ENCODE measurements at regions not wholly inside any gene's neighbourhood (a gene's known extent, or its start where the extent isn't known, plus 50 kb on each side); places are given as distances from the start of the nearest gene placed in this dataset.

GRCh38 chr3:94996743-94997142, 933.9 kb downstream of the NSUN3 start:
- H3K4me1 ChIP-seq (ENCODE audit: insufficient read depth, low read length, severe bottlenecking), result no peaks in the 10 kb centered on the region
- TF ChIP-seq EZH2 (IDR thresholded peaks at IDR 0.05; ENCODE audit: borderline replicate concordance, low read length), result no peak
- TF ChIP-seq, protein P1, sequence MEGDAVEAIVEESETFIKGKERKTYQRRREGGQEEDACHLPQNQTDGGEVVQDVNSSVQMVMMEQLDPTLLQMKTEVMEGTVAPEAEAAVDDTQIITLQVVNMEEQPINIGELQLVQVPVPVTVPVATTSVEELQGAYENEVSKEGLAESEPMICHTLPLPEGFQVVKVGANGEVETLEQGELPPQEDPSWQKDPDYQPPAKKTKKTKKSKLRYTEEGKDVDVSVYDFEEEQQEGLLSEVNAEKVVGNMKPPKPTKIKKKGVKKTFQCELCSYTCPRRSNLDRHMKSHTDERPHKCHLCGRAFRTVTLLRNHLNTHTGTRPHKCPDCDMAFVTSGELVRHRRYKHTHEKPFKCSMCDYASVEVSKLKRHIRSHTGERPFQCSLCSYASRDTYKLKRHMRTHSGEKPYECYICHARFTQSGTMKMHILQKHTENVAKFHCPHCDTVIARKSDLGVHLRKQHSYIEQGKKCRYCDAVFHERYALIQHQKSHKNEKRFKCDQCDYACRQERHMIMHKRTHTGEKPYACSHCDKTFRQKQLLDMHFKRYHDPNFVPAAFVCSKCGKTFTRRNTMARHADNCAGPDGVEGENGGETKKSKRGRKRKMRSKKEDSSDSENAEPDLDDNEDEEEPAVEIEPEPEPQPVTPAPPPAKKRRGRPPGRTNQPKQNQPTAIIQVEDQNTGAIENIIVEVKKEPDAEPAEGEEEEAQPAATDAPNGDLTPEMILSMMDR (IDR thresholded peaks at IDR 0.05; ENCODE audit: low read length), result no peak
- H3K9ac ChIP-seq (ENCODE audit: low read length), result no peak overlapping the region
- H3K9me3 ChIP-seq (ENCODE audit: low read length), result no peaks in the 10 kb centered on the region
- no peak overlapping the region for H3K4me3 ChIP-seq (ENCODE audit: low read depth, low read length, poor library complexity, severe bottlenecking)
- no peaks in the 10 kb centered on the region for H3K9me2 ChIP-seq (ENCODE audit: low read depth, low read length)
- no peaks in the 10 kb centered on the region for H3K36me3 ChIP-seq (ENCODE audit: insufficient read depth, low read length)
- H2AFZ ChIP-seq (ENCODE audit: low read length), result no peak overlapping the region
- no peaks in the 10 kb centered on the region for H3K27me3 ChIP-seq (ENCODE audit: insufficient read depth, low read length)
- H3K27ac ChIP-seq (ENCODE audit: low read depth, low read length, poor library complexity, severe bottlenecking), result no peak overlapping the region
- no peaks in the 10 kb centered on the region; the same call in 1 of the 2 replicates for H3F3A ChIP-seq (ENCODE audit: insufficient read depth, low read length)
- H4K20me1 ChIP-seq (ENCODE audit: insufficient read depth, low read length), result no peaks in the 10 kb centered on the region
- H3K79me2 ChIP-seq (ENCODE audit: insufficient read depth, low read length), result no peaks in the 10 kb centered on the region
- no peak overlapping the region for H3K4me2 ChIP-seq (ENCODE audit: low read length)

DNA sequence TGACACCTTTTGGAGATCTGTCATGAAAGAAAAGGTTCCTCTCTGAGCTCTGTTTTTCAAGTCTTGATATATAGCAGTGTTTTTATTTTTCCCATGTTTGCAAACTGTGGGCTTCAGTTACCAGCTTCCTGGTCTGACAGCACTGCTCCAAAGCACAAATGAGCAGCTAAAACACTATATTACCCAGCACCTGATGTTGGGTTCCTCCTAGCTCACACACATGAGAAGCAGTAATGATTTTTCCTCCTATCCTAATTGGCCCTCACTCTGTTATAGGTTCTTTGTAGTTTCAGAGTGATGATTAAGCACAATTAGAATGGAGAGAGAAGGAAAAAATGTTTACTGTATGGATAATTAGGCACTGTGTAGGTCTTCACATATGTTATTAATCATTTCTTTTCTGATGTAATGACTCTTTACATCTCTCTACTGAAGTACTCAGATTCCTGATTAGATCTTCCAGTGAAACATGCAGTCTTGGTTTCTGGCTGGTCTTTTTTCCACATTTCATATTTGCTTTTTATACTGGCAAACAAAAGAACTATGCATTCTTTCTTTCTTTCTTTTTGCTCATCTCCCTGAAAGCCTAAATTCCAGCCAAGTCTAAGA, 939.7 kb downstream of the NSUN3 start:
- Histone ChIP-seq H4K20me1 (ENCODE audit: insufficient read depth, low read length) (no peaks in the 10 kb centered on the region), H3K36me3 (ENCODE audit: insufficient read depth, low read length) (no peaks in the 10 kb centered on the region), H3K9me3 (ENCODE audit: low read length) (peaks cover 4% of the 10 kb centered on the region; the same call in 1 of the 2 replicates), H3K9me2 (ENCODE audit: low read depth, low read length) (no peaks in the 10 kb centered on the region), H3K27ac (ENCODE audit: low read depth, low read length, poor library complexity, severe bottlenecking) (no peak overlapping the region), H3K4me1 (ENCODE audit: insufficient read depth, low read length, severe bottlenecking) (no peaks in the 10 kb centered on the region), H3K4me3 (ENCODE audit: low read depth, low read length, poor library complexity, severe bottlenecking) (no peak overlapping the region), H3K27me3 (ENCODE audit: insufficient read depth, low read length) (no peaks in the 10 kb centered on the region), H3K9ac (ENCODE audit: low read length) (no peak overlapping the region), H3F3A (ENCODE audit: insufficient read depth, low read length) (no peaks in the 10 kb centered on the region; the same call in 1 of the 2 replicates), H2AFZ (ENCODE audit: low read length) (no peak overlapping the region), H3K4me2 (ENCODE audit: low read length) (no peak overlapping the region), H3K79me2 (ENCODE audit: insufficient read depth, low read length) (no peaks in the 10 kb centered on the region)
- TF ChIP-seq EZH2 (IDR thresholded peaks at IDR 0.05; ENCODE audit: borderline replicate concordance, low read length), result no peak
- TF ChIP-seq, protein P1 (IDR thresholded peaks at IDR 0.05; ENCODE audit: low read length), result no peak

GRCh38 chr3:95028688-95029087, 965.8 kb downstream of the NSUN3 start:
- Histone ChIP-seq H3K36me3 (ENCODE audit: insufficient read depth, low read length) (no peaks in the 10 kb centered on the region), H3K9me3 (ENCODE audit: low read length) (no peaks in the 10 kb centered on the region), H3K4me3 (ENCODE audit: low read depth, low read length, poor library complexity, severe bottlenecking) (no peak overlapping the region), H4K20me1 (ENCODE audit: insufficient read depth, low read length) (no peaks in the 10 kb centered on the region), H3K4me2 (ENCODE audit: low read length) (no peak overlapping the region), H3K9me2 (ENCODE audit: low read depth, low read length) (no peaks in the 10 kb centered on the region), H3K27me3 (ENCODE audit: insufficient read depth, low read length) (no peaks in the 10 kb centered on the region), H3F3A (ENCODE audit: insufficient read depth, low read length) (no peaks in the 10 kb centered on the region), H3K9ac (ENCODE audit: low read length) (no peak overlapping the region), H3K4me1 (ENCODE audit: insufficient read depth, low read length, severe bottlenecking) (no peaks in the 10 kb centered on the region), H3K79me2 (ENCODE audit: insufficient read depth, low read length) (no peaks in the 10 kb centered on the region), H3K27ac (ENCODE audit: low read depth, low read length, poor library complexity, severe bottlenecking) (no peak overlapping the region), H2AFZ (ENCODE audit: low read length) (no peak overlapping the region)
- TF ChIP-seq, protein P1 (IDR thresholded peaks at IDR 0.05; ENCODE audit: low read length), result no peak
- TF ChIP-seq EZH2 (IDR thresholded peaks at IDR 0.05; ENCODE audit: borderline replicate concordance, low read length), result no peak
